HL-60/S4 treated with retinoic acid at 250 ng/mL for 4 days and 3 days (cell line): ENCODE measurements at regions not wholly inside any gene's neighbourhood (a gene's known extent, or its start where the extent isn't known, plus 50 kb on each side); places are given as distances from the start of the nearest gene placed in this dataset.

Source experiments
- in situ Hi-C: fragments of 300-500 bp; cut with MboI; formaldehyde crosslinking; loops from 2 replicates; pipeline ENCODE4 v1.7.0; 2022; ENCODE audit warnings: low sequenced_read_pairs

- in situ Hi-C loops, result no loop called here
Observed at GRCh38 chr17:77891602-77892001, 66.9 kb upstream of the TNRC6C start.

- in situ Hi-C loops, result no loop called here
Observed at GRCh38 chr17:77892031-77892430, 66.5 kb upstream of the TNRC6C start.

- in situ Hi-C loops, result no loop called here
Observed at GRCh38 chr17:77892469-77893143, 65.9 kb upstream of the TNRC6C start.

- in situ Hi-C loops, result no loop called here
Observed at GRCh38 chr17:77893144-77894044, 65.1 kb upstream of the TNRC6C start.

- in situ Hi-C loops, result no loop called here
Observed at GRCh38 chr17:77894126-77894956, 64.2 kb upstream of the TNRC6C start.

- in situ Hi-C loops, result no loop called here
Observed at GRCh38 chr17:77897741-77898301, 60.7 kb upstream of the TNRC6C start.

GRCh38 chr17:77898521-77899434, 59.7 kb upstream of the TNRC6C start:
- in situ Hi-C loops, result no loop called here

- in situ Hi-C loops, result no loop called here
Observed at GRCh38 chr17:77899498-77899897, 59.0 kb upstream of the TNRC6C start.

- in situ Hi-C loops, result no loop called here
Observed at GRCh38 chr17:77901481-77901880, 57.0 kb upstream of the TNRC6C start.

- in situ Hi-C loops, result no loop called here
Observed at GRCh38 chr17:77905266-77905665, 53.2 kb upstream of the TNRC6C start.

GRCh38 chr17:77905766-77906165, 52.7 kb upstream of the TNRC6C start:
- in situ Hi-C loops, result no loop called here

GRCh38 chr17:77906377-77906871, 52.1 kb upstream of the TNRC6C start:
- in situ Hi-C loops, result no loop called here

GRCh38 chr17:77907497-77908461, 50.7 kb upstream of the TNRC6C start:
- in situ Hi-C loops, result no loop called here

- in situ Hi-C loops, result no loop called here
Observed at GRCh38 chr17:77908501-77908900, 50.0 kb upstream of the TNRC6C start.
